Left lobe of liver (tissue), 2 donors: ENCODE measurements at regions not wholly inside any gene's neighbourhood (a gene's known extent, or its start where the extent isn't known, plus 50 kb on each side); places are given as distances from the start of the nearest gene placed in this dataset.
"Not testable (repeated sequence)": the region's sequence is repeated elsewhere in the genome, so short reads cannot be mapped to it uniquely, and the experiment has no call there.

Experiments
- ATAC-seq: fragments of 200-7000 bp; cut with Tn5 transposase; one replicate; pipeline ENCODE4 v1.9.1; 2020; ENCODE audit warnings: mild to moderate bottlenecking, moderate library complexity
- DNase-seq: peaks from one replicate; pipeline ENCODE4 v3.0.0-alpha.2; 2020; ENCODE audit warnings: low spot score
- donor health status: DM: no; HTN: no; CAD: no; lungs with moderate emphysema.
- donor health status: DM: no; HTN: yes; CAD: no.

GRCh38 chr20:4441871-4442270 lies 192.8 kb upstream of the ADRA1D start:
- no peak for ATAC-seq
- no peak for DNase-seq

GRCh38 chr20:4441191-4441590 lies 192.1 kb upstream of the ADRA1D start:
- DNase-seq: no peak
- no peak for ATAC-seq

GRCh38 chr20:4439461-4439860 lies 190.4 kb upstream of the ADRA1D start:
- DNase-seq (no peak), ATAC-seq (no peak)

- peak; percentile 47 for DNase-seq
Measured at GRCh38 chr20:4437131-4437530, 188.0 kb upstream of the ADRA1D start.

GRCh38 chr20:4435671-4436455 lies 186.8 kb upstream of the ADRA1D start:
- no peak for DNase-seq
- no peak for ATAC-seq

More at GRCh38 chr20:4437131-4437530, 188.0 kb upstream of the ADRA1D start:
- peak; percentile 93 for ATAC-seq

- no peak for DNase-seq
- no peak for ATAC-seq
Measured at GRCh38 chr20:4435225-4435624, 186.1 kb upstream of the ADRA1D start.

- ATAC-seq: no peak
- no peak for DNase-seq
Measured at GRCh38 chr20:4434681-4435080, 185.6 kb upstream of the ADRA1D start.

GRCh38 chr20:4431446-4431845 lies 182.4 kb upstream of the ADRA1D start:
- ATAC-seq (no peak), DNase-seq (no peak)

- DNase-seq, ATAC-seq: not testable (repeated sequence)
Measured at GRCh38 chr20:4430826-4431225, 181.7 kb upstream of the ADRA1D start.

GRCh38 chr20:4427940-4428586 lies 179.0 kb upstream of the ADRA1D start:
- DNase-seq (no peak), ATAC-seq (no peak)

GRCh38 chr20:4418141-4418540 lies 169.1 kb upstream of the ADRA1D start:
- DNase-seq (no peak), ATAC-seq (no peak)

- ATAC-seq (no peak), DNase-seq (no peak)
Measured at GRCh38 chr20:4415281-4415680, 166.2 kb upstream of the ADRA1D start.

- no peak for DNase-seq
Measured at GRCh38 chr20:4413314-4414049, 164.4 kb upstream of the ADRA1D start.

GRCh38 chr20:4412216-4412615 lies 163.1 kb upstream of the ADRA1D start:
- DNase-seq: no peak
- no peak for ATAC-seq

More at GRCh38 chr20:4413314-4414049, 164.4 kb upstream of the ADRA1D start:
- ATAC-seq: no peak

GRCh38 chr20:4411744-4412143 lies 162.7 kb upstream of the ADRA1D start:
- ATAC-seq: no peak

GRCh38 chr20:4406627-4407026 lies 157.5 kb upstream of the ADRA1D start:
- DNase-seq (no peak), ATAC-seq (no peak)

More at GRCh38 chr20:4411744-4412143, 162.7 kb upstream of the ADRA1D start:
- no peak for DNase-seq

- no peak for DNase-seq
- no peak for ATAC-seq
Measured at GRCh38 chr20:4401601-4402000, 152.5 kb upstream of the ADRA1D start.

- no peak for DNase-seq
- no peak for ATAC-seq
Measured at GRCh38 chr20:4384961-4385360, 135.9 kb upstream of the ADRA1D start.

GRCh38 chr20:4383961-4384360 lies 134.9 kb upstream of the ADRA1D start:
- ATAC-seq: no peak
- no peak for DNase-seq

GRCh38 chr20:4375881-4376280 lies 126.8 kb upstream of the ADRA1D start:
- ATAC-seq (no peak), DNase-seq (no peak)

GRCh38 chr20:4373454-4373853 lies 124.4 kb upstream of the ADRA1D start:
- ATAC-seq (no peak), DNase-seq (no peak)
